NCI-H1417 treated with DMSO at 0.1 percent for 48 hours (cell line): ENCODE measurements at regions not wholly inside any gene's neighbourhood (a gene's known extent, or its start where the extent isn't known, plus 50 kb on each side); places are given as distances from the start of the nearest gene placed in this dataset.
"Not testable (repeated sequence)": the region's sequence is repeated elsewhere in the genome, so short reads cannot be mapped to it uniquely, and the experiment has no call there.

Experiments
- DNase-seq: peaks from one replicate; lab custom pipeline; 2025; lab: John Stamatoyannopoulos, UW

- DNase-seq: no peak
These were observed 1103.5 kb downstream of the STIM2 start for GRCh38 chr4:27964095-27964494.

GRCh38 chr4:27966664-27967063, 1106.0 kb downstream of the STIM2 start:
- no peak for DNase-seq

- DNase-seq: no peak
These were observed 1112.4 kb downstream of the STIM2 start for GRCh38 chr4:27973056-27973455.

GRCh38 chr4:27973700-27974099, 1113.1 kb downstream of the STIM2 start:
- no peak for DNase-seq

DNA sequence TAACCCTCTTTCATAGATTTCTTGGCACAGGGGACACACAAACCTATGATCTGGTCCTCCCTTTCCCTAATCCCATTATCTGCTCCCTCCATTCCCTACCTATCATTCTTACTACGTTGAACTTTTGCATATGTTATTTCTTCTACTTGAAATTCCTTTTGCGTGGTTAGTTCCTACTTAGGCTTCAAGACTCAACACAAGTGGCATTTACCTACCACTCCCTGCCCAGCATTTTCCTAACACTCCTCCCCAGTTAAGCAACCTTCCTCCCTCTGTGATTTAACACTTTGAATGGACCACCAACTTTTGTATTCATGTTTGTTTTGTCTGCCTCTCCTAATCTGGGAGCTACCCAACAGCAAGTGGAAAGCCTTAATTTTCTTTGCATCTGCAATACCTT, 1113.7 kb downstream of the STIM2 start:
- DNase-seq: no peak

DNA sequence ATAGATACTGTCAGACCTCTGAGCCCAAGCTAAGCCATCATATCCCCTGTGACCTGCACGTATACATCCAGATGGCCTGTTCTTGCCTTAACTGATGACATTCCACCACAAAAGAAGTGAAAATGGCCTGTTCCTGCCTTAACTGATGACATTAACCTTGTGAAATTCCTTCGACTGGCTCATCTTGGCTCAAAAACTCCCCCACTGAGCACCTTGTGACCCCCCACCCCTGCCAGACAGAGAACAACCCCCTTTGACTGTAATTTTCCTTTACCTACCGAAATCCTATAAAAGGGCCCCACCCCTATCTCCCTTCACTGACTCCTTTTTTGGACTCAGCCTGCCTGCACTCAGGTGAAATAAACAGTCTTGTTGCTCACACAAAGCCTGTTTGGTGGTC, 1114.2 kb downstream of the STIM2 start:
- DNase-seq: not testable (repeated sequence)

DNA sequence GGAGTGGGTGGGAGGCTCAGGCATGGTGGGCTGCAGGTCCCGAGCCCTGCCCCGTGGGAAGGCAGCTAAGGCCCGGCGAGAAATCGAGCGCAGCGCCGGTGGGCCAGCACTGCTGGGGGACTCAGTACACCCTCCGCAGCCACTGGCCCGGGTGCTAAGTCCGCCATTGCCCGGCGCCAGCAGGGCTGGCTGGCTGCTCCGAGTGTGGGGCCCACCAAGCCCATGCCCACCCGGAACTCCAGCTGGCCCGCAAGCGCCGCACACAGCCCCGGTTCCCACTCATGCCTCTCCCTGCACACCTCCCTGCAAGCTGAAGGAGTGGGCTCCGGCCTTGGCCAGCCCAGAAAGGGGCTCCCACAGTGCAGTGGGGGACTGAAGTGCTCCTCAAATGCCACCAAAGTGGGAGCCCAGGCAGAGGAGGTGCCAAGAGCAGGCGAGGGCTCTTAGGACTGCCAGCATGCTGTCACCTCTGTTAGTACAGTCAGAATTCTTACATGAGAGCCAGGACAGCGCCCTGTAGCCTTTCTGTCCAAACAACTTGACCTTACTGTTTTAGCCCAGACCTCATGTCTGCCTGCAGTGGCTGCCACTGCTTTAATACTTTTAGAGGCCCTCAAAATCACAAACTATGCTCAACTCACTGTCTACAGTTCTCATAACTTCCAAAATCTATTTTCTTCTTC, 1117.9 kb downstream of the STIM2 start:
- DNase-seq: not testable (repeated sequence)

GRCh38 chr4:27985522-27985921, 1124.9 kb downstream of the STIM2 start:
- DNase-seq: no peak

- DNase-seq: no peak
These were observed 1125.8 kb downstream of the STIM2 start for GRCh38 chr4:27986476-27986875.

DNA sequence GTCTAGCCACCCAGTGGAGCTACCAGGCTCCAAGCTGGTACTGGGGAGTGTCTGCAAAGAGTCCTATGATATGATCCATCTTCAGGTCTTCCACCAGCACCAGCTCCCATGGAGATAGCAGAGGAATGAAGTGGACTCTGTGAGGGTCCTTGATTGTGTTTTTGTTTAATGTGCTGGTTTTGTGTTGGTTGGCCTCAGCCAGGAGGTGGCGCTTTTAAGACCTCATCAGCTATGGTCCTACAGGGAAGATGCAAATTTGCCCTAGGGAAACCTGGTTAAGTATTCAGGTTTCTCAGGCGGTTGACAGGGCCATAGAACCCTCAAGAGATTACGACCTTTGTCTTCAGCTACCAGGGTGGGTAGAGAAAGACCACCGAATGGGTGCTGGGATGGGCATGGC, 1141.1 kb downstream of the STIM2 start:
- no peak for DNase-seq

- no peak for DNase-seq
These were observed 1143.9 kb downstream of the STIM2 start for GRCh38 chr4:28004520-28004919.

- DNase-seq: no peak
These were observed 1145.4 kb downstream of the STIM2 start for GRCh38 chr4:28006021-28006420.

DNA sequence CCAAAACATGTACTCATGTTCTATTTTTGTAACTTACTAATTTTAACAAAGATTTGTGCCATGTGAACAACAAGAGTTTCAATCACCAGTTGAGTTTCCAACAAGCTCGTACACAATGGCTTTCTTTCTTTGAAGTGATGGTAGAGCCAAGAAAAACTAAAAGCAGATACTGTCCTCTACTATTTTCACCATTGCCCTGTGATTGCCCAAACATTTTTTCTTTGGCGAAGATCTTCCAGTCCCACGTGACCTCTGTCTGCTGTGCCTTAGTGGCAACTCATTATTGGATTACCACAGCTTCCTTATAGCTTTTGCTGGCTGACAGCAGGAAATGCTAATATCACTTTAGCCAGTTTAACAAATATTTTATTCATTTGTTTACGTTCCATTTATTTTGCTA, 1147.1 kb downstream of the STIM2 start:
- DNase-seq: no peak

DNA sequence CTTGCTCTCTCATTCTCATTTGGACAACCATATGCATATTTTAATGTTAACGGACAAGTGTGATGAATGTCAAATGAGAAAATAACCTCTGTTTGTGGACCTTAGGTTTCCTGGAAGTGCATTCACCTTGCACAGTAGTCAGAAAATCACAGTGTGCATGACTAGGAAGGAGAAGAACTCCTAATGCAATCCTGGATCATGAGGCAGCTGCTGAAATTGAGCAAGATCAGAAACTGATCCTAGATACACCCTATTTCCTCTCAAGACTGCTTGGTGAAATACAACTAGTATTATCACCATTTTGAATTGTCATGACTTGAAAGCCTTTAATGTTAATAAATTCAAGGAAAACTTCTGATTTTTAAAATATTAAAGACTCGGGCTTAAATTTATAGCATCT, 1148.9 kb downstream of the STIM2 start:
- DNase-seq: no peak

- no peak for DNase-seq
These were observed 1150.1 kb downstream of the STIM2 start for GRCh38 chr4:28010577-28011240.

- DNase-seq: no peak
These were observed 1153.8 kb downstream of the STIM2 start for GRCh38 chr4:28014469-28014868.

GRCh38 chr4:28015996-28016395, 1155.4 kb downstream of the STIM2 start:
- DNase-seq: no peak

DNA sequence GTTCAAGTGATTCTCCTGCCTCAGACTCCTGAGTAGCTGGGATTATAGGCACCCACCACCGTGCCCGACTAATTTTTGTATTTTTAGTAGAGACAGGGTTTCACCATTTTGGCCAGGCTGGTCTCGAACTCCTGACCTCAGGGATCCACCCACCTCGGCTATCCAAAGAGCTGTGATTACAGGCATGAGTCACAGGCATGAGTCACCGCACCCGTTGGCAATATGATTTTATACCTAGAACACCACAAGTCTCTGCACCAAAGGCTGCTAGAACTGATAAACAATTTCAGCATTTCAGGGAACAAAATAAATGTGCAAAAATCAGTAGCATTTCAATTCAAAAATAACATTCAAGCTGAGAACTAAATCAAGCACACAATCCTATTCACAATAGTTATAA, 1177.6 kb downstream of the STIM2 start:
- not testable (repeated sequence) for DNase-seq

- no peak for DNase-seq
These were observed 1201.9 kb downstream of the STIM2 start for GRCh38 chr4:28062562-28062961.

DNA sequence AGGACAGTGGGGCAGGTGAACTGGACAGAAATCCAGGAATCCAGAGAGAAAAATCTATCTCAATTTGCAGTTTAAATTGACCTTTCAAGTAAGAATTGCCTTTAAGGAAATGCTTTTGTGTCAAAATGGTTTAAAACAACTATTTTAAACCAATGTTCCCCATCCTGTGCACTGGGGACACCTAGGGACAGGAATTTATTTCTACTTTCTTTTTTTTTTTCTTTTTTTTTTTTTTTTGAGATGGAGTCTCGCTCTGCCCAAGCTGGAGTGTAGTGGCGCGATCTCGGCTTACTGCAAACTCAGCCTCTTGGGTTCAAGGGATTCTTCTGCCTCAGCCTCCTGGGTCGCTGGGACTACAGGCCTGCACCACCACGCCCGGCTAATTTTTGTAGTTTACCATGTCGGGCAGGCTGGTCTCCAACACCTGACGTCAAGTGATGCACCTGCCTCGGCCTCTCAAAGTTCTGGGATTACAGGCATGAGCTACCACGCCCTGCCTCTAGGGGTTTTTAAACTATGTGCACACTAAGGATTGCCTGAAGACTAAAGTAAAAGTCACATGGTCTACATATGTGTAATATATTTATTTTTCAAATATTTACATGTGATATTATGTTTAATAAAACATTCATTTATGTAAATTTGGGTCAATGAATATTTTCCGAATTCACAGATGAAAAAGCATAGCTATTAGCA, 1213.4 kb downstream of the STIM2 start:
- DNase-seq: no peak

DNA sequence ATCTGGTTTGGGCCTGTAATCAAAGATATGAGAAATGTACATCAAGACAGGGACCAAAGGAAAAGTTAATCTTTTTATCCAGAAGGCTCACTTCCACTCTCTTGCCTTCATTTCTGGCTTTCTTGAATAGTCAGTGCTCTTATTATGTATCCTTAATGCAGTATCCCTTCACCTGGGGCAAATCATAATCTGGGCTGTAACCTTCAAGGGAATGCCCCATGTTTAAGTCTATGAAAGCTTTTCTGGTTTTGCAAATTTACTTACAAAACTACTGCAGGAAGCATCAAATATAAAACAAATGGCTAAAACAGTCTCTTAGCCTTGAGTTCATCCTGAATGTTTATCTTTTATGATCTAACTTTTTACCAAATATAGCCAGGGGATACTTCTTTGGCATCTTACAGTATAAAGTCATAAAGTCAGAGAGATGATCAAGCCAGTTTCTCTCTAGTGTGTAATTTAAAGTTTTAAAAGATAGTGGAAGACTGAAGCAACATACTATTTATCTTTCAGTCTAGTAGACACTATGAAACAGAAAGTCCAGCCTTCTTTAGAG, 1214.8 kb downstream of the STIM2 start:
- no peak for DNase-seq

- DNase-seq: not testable (repeated sequence)
These were observed 1216.6 kb downstream of the STIM2 start for GRCh38 chr4:28077203-28077602.
